Activated CD4-positive, alpha-beta memory T cell treated with anti-CD3 and anti-CD28 coated beads for 36 hours (primary cell): ENCODE measurements at regions not wholly inside any gene's neighbourhood (a gene's known extent, or its start where the extent isn't known, plus 50 kb on each side); places are given as distances from the start of the nearest gene placed in this dataset.
"Not testable (repeated sequence)": the region's sequence is repeated elsewhere in the genome, so short reads cannot be mapped to it uniquely, and the experiment has no call there.

Experiments
- CTCF ChIA-PET: fragments of 350-600 bp; sonication (Branson Sonifier 250); formaldehyde crosslinking; loops from one replicate; lab custom pipeline; 2021; ENCODE audit warnings: antibody characterized with exemption, inconsistent platforms; lab: Charles Lee
- POLR2A ChIA-PET: fragments of 350-600 bp; sonication (Branson Sonifier 250); formaldehyde crosslinking; loops from one replicate; lab custom pipeline; 2021; ENCODE audit warnings: antibody characterized with exemption; lab: Charles Lee
- DNase-seq: peaks from one replicate; pipeline ENCODE4 v3.0.0-alpha.2; 2020
- H3K27ac Mint-ChIP-seq: one replicate; pipeline ENCODE4 v1.8.0; 2021; ENCODE audit warnings: mixed read lengths
- H3K27me3 Mint-ChIP-seq: one replicate; pipeline ENCODE4 v1.8.0; 2021; ENCODE audit warnings: mixed read lengths
- H3K36me3 Mint-ChIP-seq: one replicate; pipeline ENCODE4 v1.8.0; 2021; ENCODE audit warnings: mixed read lengths
- H3K4me1 Mint-ChIP-seq: one replicate; pipeline ENCODE4 v1.8.0; 2021; ENCODE audit warnings: low read depth, mixed read lengths
- H3K4me3 Mint-ChIP-seq: one replicate; pipeline ENCODE4 v1.8.0; 2021; ENCODE audit warnings: mild to moderate bottlenecking, mixed read lengths
- H3K9me3 Mint-ChIP-seq: one replicate; pipeline ENCODE4 v1.8.0; 2021; ENCODE audit warnings: mixed read lengths
- intact Hi-C: fragments of 100-400 bp; cut with micrococcal nuclease; formaldehyde crosslinking; loops from one replicate; pipeline ENCODE4 v1.15.1; 2023

DNA sequence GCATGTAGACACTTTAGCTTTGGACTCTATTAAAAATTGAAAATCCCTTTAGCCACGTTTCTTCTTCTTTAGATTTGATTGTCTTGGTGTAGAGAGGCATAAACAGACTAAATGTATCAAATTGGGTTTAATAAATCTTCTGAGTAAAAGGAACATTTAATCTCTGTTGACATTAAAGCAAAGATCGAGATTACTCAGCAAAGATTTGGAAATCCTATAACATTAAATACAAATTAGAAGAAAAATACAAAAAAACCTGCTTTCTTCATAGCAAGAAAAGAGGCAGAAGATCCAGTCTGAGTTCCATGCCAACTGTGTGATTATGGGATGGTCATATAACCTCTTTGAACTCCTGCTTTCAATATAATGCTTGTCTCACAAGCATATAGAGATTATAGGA lies 172.3 kb downstream of the GJA1 start:
- Mint-ChIP-seq H3K27me3 (no peaks in the 10 kb centered on the region), H3K36me3 (no peaks in the 10 kb centered on the region), H3K9me3 (no peaks in the 10 kb centered on the region), H3K4me1 (no peaks in the 10 kb centered on the region), H3K27ac (no peak overlapping the region), H3K4me3 (no peak overlapping the region)
- DNase-seq, result no peak
- POLR2A ChIA-PET, result no interaction called here
- intact Hi-C loops, result no loop called here
- CTCF ChIA-PET, result no interaction called here

GRCh38 chr6:121608270-121608669 lies 172.8 kb downstream of the GJA1 start:
- Mint-ChIP-seq H3K27ac (no peak overlapping the region), H3K4me3 (no peak overlapping the region), H3K36me3 (no peaks in the 10 kb centered on the region), H3K27me3 (no peaks in the 10 kb centered on the region), H3K4me1 (no peaks in the 10 kb centered on the region), H3K9me3 (no peaks in the 10 kb centered on the region)
- DNase-seq, result no peak
- CTCF ChIA-PET, result no interaction called here
- intact Hi-C loops, result no loop called here
- POLR2A ChIA-PET, result no interaction called here

DNA sequence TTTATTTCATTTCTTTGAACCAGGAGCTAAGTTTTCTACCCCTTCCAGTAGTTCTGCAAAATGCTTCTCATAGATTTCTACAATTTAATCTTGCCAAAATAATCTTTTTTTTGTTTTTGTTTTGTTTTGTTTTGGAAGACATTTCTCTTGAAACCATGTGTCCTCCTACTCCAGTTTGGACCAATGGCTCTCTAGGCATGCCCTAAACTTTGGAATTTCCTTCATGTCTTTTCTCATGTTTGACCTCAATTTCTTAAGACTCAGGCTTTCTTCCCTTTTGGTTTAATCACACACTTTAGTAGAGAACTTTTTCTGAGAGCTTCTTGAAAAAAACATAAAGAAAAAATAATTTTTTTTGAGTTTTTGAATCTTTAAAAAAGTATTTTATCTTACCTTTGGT lies 173.8 kb downstream of the GJA1 start:
- Mint-ChIP-seq H3K4me1 (no peaks in the 10 kb centered on the region), H3K27ac (no peak overlapping the region), H3K27me3 (no peaks in the 10 kb centered on the region), H3K4me3 (no peak overlapping the region), H3K9me3 (no peaks in the 10 kb centered on the region), H3K36me3 (no peaks in the 10 kb centered on the region)
- CTCF ChIA-PET, result no interaction called here
- POLR2A ChIA-PET, result no interaction called here
- no peak for DNase-seq
- intact Hi-C loops, result no loop called here

DNA sequence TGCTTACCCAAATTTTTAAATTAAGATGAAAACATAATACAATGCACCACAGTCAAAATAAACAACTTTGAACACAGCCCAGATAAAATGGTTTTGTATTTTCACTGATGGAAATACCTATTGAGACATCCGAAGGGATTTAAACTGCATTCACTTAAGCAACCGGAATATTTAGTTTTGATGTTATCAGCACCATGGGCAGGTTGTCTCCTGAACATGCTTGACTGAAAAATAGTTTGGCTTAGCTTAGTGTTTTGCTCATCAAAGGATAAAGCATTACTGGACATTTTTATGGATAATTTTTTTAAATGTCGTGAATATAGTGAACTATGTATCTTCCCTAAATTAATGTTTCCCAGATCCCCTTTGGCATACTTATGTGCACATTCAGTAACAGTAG lies 177.5 kb downstream of the GJA1 start:
- no peak overlapping the region for H3K27ac Mint-ChIP-seq
- ChIA-PET CTCF (no interaction called here), POLR2A (no interaction called here)
- H3K4me3 Mint-ChIP-seq, result no peak overlapping the region
- intact Hi-C loops, result no loop called here
- H3K27me3 Mint-ChIP-seq, result no peaks in the 10 kb centered on the region
- no peaks in the 10 kb centered on the region for H3K4me1 Mint-ChIP-seq
- DNase-seq, result no peak
- no peaks in the 10 kb centered on the region for H3K36me3 Mint-ChIP-seq
- H3K9me3 Mint-ChIP-seq, result no peaks in the 10 kb centered on the region

DNA sequence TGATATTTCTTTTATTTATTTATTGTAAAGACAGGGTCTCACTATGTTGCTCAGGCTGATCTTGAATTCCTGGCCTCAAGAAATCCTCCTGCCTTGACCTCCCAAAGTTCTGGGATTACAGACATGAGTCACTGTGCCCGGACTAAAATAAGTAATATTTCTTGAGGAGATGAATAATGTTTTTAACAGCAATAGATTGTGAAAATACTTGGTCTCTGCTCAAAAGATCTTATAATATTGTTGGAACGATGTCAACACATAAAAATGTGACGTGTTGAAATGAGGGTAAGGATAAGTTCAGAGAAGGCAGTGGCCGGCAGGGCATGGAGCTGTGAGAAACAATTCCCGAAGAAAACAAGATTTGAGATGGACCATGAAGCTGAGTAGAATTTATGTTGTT lies 178.7 kb downstream of the GJA1 start:
- POLR2A ChIA-PET, result no interaction called here

GRCh38 chr6:121615493-121615892 lies 180.0 kb downstream of the GJA1 start:
- intact Hi-C loops, result no loop called here
- no peak for DNase-seq
- no peaks in the 10 kb centered on the region for H3K27me3 Mint-ChIP-seq
- ChIA-PET CTCF (no interaction called here), POLR2A (no interaction called here)
- H3K4me1 Mint-ChIP-seq, result no peaks in the 10 kb centered on the region
- H3K27ac Mint-ChIP-seq, result no peak overlapping the region
- H3K36me3 Mint-ChIP-seq, result no peaks in the 10 kb centered on the region
- H3K4me3 Mint-ChIP-seq, result no peak overlapping the region
- no peaks in the 10 kb centered on the region for H3K9me3 Mint-ChIP-seq

More for the DNA sequence above, 178.7 kb downstream of the GJA1 start:
- Mint-ChIP-seq H3K4me3 (no peak overlapping the region), H3K27ac (no peak overlapping the region), H3K4me1 (no peaks in the 10 kb centered on the region), H3K27me3 (no peaks in the 10 kb centered on the region), H3K9me3 (no peaks in the 10 kb centered on the region), H3K36me3 (no peaks in the 10 kb centered on the region)
- no peak for DNase-seq
- intact Hi-C loops, result no loop called here
- CTCF ChIA-PET, result no interaction called here

GRCh38 chr6:121616406-121616805 lies 181.0 kb downstream of the GJA1 start:
- Mint-ChIP-seq H3K9me3 (no peaks in the 10 kb centered on the region), H3K27ac (no peak overlapping the region), H3K4me1 (no peaks in the 10 kb centered on the region), H3K36me3 (no peaks in the 10 kb centered on the region), H3K27me3 (no peaks in the 10 kb centered on the region), H3K4me3 (no peak overlapping the region)
- DNase-seq, result no peak
- intact Hi-C loops, result no loop called here
- CTCF ChIA-PET, result no interaction called here
- POLR2A ChIA-PET, result no interaction called here

DNA sequence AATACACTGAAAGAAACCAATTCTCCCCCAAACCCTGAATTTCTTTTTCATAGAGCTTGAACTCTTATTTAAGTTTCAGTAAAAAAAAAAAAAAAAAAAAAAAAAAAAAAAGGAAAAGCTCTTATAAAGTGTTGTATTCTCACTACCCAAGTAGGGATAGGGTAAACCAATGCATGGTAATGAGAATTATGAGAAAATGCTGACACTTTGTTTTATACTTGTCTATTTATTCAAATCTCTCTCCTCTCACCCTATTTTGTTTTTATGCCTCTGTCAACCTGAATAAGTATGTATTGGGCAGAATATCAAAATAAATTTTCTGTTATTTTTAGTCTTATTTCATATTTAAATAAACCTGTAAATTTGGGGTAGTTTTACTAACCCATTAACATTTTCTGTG lies 181.9 kb downstream of the GJA1 start:
- H3K27ac Mint-ChIP-seq, result no peak overlapping the region
- H3K36me3 Mint-ChIP-seq, result no peaks in the 10 kb centered on the region
- ChIA-PET POLR2A (no interaction called here), CTCF (no interaction called here)
- H3K27me3 Mint-ChIP-seq, result no peaks in the 10 kb centered on the region
- no peaks in the 10 kb centered on the region for H3K4me1 Mint-ChIP-seq
- DNase-seq, result no peak
- no peaks in the 10 kb centered on the region for H3K9me3 Mint-ChIP-seq
- no peak overlapping the region for H3K4me3 Mint-ChIP-seq
- intact Hi-C loops, result no loop called here

DNA sequence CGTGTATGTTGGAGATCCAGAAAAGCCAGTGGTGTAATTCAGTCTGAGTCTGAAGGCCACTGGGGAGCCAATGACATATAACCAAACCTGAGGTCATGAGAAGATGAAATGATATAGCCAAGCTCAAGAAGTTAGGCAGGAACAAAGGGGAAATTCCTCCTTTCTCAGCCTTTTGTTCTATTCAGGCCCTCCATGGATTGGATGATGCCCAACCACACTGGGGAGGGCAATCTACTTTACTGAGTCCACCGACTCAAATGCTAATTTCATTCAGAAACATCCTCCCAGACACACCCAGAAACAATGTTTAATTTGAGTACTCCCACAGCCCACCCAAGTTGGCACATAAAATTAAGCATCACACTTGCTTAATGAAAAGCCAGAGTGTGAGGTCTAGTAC lies 183.6 kb downstream of the GJA1 start:
- CTCF ChIA-PET, result no interaction called here
- intact Hi-C loops, result no loop called here

DNA sequence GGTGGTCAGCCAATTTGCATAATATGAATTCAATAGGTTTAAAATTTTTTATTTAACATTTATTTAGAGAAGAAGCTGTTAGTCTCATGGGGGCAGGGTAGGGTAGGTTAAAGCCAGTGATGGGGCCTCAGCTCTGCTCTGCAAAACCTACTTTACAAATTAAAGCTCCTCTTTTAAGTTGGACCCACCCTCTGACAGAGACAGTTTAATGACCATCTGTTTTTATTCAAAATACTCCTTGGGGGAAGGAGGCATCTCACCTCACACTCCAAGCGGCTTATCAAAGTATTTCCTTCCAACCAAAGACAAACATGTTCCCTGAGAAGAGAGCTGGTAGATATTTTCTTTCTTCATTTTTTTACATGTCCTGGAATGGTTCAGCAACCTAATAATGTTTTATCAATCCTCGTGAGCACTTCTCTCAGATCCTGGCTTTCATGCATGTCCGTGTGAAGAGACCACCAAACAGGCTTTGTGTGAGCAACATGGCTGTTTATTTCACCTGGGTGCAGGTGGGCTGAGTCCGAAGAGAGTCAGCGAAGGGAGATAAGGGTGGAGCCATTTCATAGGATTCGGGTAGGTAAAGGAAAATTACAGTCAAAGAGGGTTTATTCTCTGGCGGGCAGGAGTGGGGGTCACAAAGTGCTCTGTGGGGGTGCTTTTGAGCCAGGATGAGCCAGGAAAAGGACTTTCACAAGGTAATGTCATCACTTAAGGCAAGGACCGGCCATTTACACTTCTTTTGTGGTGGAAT lies 184.7 kb downstream of the GJA1 start:
- no peaks in the 10 kb centered on the region for H3K4me1 Mint-ChIP-seq
- intact Hi-C loops, result no loop called here
- no peak overlapping the region for H3K27ac Mint-ChIP-seq
- no peak overlapping the region for H3K4me3 Mint-ChIP-seq
- no peaks in the 10 kb centered on the region for H3K36me3 Mint-ChIP-seq
- no peaks in the 10 kb centered on the region for H3K9me3 Mint-ChIP-seq
- CTCF ChIA-PET, result no interaction called here
- no peaks in the 10 kb centered on the region for H3K27me3 Mint-ChIP-seq
- POLR2A ChIA-PET, result no interaction called here
- DNase-seq, result no peak

More for the DNA sequence above, 183.6 kb downstream of the GJA1 start:
- DNase-seq, result no peak
- H3K27ac Mint-ChIP-seq, result no peak overlapping the region
- no peaks in the 10 kb centered on the region for H3K36me3 Mint-ChIP-seq
- H3K4me3 Mint-ChIP-seq, result no peak overlapping the region
- no peaks in the 10 kb centered on the region for H3K9me3 Mint-ChIP-seq
- POLR2A ChIA-PET, result no interaction called here
- H3K4me1 Mint-ChIP-seq, result no peaks in the 10 kb centered on the region
- no peaks in the 10 kb centered on the region for H3K27me3 Mint-ChIP-seq

DNA sequence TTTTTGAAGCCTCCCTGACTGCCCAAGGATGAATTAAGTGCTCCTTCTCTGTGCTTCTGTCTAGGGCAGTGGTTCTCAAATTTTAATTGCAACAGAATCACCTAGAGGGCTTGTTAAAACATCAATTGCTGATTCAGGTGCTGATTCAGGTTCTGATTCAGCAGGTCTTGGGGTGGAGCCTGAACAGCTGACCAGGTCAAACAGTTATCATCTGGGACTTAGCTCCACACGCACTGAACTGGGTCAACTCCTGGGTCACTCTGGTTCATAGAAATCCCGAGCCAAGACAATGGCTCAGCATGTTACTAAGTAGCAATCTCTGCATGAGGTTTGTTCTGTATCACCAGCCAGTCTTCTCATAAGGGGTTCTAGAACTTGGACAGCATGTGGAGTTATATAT lies 192.3 kb downstream of the GJA1 start:
- H3K4me3 Mint-ChIP-seq, result no peak overlapping the region
- no peaks in the 10 kb centered on the region for H3K27me3 Mint-ChIP-seq
- CTCF ChIA-PET, result no interaction called here
- peaks cover 19% of the 10 kb centered on the region for H3K9me3 Mint-ChIP-seq
- no peak overlapping the region for H3K27ac Mint-ChIP-seq
- no peak for DNase-seq
- POLR2A ChIA-PET, result no interaction called here
- no peaks in the 10 kb centered on the region for H3K36me3 Mint-ChIP-seq
- intact Hi-C loops, result no loop called here
- H3K4me1 Mint-ChIP-seq, result no peaks in the 10 kb centered on the region

- ChIA-PET POLR2A (no interaction called here), CTCF (no interaction called here)
- Mint-ChIP-seq H3K4me1 (no peaks in the 10 kb centered on the region), H3K9me3 (peaks cover 30% of the 10 kb centered on the region), H3K4me3 (no peak overlapping the region), H3K27me3 (no peaks in the 10 kb centered on the region), H3K36me3 (no peaks in the 10 kb centered on the region), H3K27ac (no peak overlapping the region)
- DNase-seq, result no peak
- intact Hi-C loops, result no loop called here
Measured at GRCh38 chr6:121630716-121631115, 195.3 kb downstream of the GJA1 start.

DNA sequence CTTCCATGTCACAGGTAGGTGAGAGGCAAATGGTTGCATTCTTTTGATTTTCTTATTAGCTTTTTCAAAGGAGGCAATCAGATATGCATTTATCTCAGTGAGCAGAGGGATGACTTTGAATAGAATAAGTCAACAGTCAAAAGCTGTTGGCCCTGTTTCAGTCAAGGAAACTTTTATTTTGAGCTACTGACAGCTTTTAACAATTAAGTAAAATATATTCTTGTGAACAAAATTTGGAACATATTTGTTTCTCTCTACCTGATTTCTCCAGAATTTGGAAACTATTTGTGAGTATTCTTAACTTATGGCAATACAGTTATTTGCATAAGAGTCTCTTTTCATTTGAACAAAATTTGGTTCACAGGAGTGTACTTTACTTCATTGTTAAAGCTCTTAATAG lies 196.3 kb downstream of the GJA1 start:
- DNase-seq, H3K36me3 Mint-ChIP-seq, H3K4me1 Mint-ChIP-seq, H3K27me3 Mint-ChIP-seq, H3K27ac Mint-ChIP-seq, intact Hi-C loops, CTCF ChIA-PET, H3K4me3 Mint-ChIP-seq, POLR2A ChIA-PET: not testable (repeated sequence)
- peaks cover 35% of the 10 kb centered on the region for H3K9me3 Mint-ChIP-seq
